CD4-positive, alpha-beta T cell treated with Interleukin-6 at 100 ng/mL for 8 hours (primary cell): ENCODE measurements at regions not wholly inside any gene's neighbourhood (a gene's known extent, or its start where the extent isn't known, plus 50 kb on each side); places are given as distances from the start of the nearest gene placed in this dataset.
A peak's percentile ranks its signal among the peaks of the same experiment; 100 is the strongest.

Experiments
- DNase-seq: peaks from one replicate; pipeline ENCODE4 v3.0.0-alpha.2; 2020; ENCODE audit warnings: mixed read lengths, low spot score

- no peak for DNase-seq
Observed at GRCh38 chr17:56648321-56648720, 54.8 kb downstream of the NOG start.

GRCh38 chr17:56648806-56649205, 55.3 kb downstream of the NOG start:
- DNase-seq: no peak

GRCh38 chr17:56652628-56653027, 59.1 kb downstream of the NOG start:
- DNase-seq: no peak

- peak; percentile 74 for DNase-seq
Observed at GRCh38 chr17:56653877-56654276, 60.4 kb downstream of the NOG start.

GRCh38 chr17:56656701-56657327, 63.3 kb downstream of the NOG start:
- DNase-seq: no peak

- DNase-seq: no peak
Observed at GRCh38 chr17:56658648-56659047, 65.1 kb downstream of the NOG start.

- DNase-seq: no peak
Observed at GRCh38 chr17:56659622-56660021, 66.1 kb downstream of the NOG start.

GRCh38 chr17:56661906-56662305, 68.4 kb downstream of the NOG start:
- DNase-seq: no peak

GRCh38 chr17:56665864-56666263, 72.4 kb downstream of the NOG start:
- DNase-seq: no peak

GRCh38 chr17:56667925-56668458, 74.5 kb downstream of the NOG start:
- DNase-seq: no peak

- no peak for DNase-seq
Observed at GRCh38 chr17:56672195-56672594, 78.7 kb downstream of the NOG start.

- DNase-seq: no peak
Observed at GRCh38 chr17:56674401-56674925, 81.0 kb downstream of the NOG start.

- no peak for DNase-seq
Observed at GRCh38 chr17:56675876-56676660, 82.6 kb downstream of the NOG start.

GRCh38 chr17:56676810-56677209, 83.3 kb downstream of the NOG start:
- no peak for DNase-seq

GRCh38 chr17:56678249-56679114, 85.0 kb downstream of the NOG start:
- DNase-seq: no peak

- DNase-seq: peak; percentile 11
Observed at GRCh38 chr17:56679115-56679776, 85.7 kb downstream of the NOG start.

GRCh38 chr17:56679777-56680422, 86.4 kb downstream of the NOG start:
- DNase-seq: no peak

- DNase-seq: no peak
Observed at GRCh38 chr17:56680676-56681075, 87.2 kb downstream of the NOG start.

- DNase-seq: no peak
Observed at GRCh38 chr17:56681561-56682266, 88.2 kb downstream of the NOG start.

GRCh38 chr17:56688151-56688550, 94.7 kb downstream of the NOG start:
- DNase-seq: no peak
